WTC11 (cell line): ENCODE measurements at regions not wholly inside any gene's neighbourhood (a gene's known extent, or its start where the extent isn't known, plus 50 kb on each side); places are given as distances from the start of the nearest gene placed in this dataset.

Experiments
- FOXK1 ChIP-seq: sonication (generic); formaldehyde crosslinking; IDR thresholded peaks from 2 replicates; pipeline ENCODE4 v1.8.0; 2022; ENCODE audit warnings: mild to moderate bottlenecking, moderate library complexity, missing genetic modification reagents
- USF2 ChIP-seq: sonication (generic); formaldehyde crosslinking; IDR thresholded peaks from 2 replicates; pipeline ENCODE4 v1.8.1; 2023; ENCODE audit warnings: mild to moderate bottlenecking, missing genetic modification reagents, moderate library complexity
- TF ChIP-seq, protein P1 (sequence below): fragments of 200-600 bp; IDR thresholded peaks from 2 replicates; pipeline ENCODE4 v1.8.0; 2022; ENCODE audit warnings: antibody characterized with exemption

- TF ChIP-seq, protein P1, sequence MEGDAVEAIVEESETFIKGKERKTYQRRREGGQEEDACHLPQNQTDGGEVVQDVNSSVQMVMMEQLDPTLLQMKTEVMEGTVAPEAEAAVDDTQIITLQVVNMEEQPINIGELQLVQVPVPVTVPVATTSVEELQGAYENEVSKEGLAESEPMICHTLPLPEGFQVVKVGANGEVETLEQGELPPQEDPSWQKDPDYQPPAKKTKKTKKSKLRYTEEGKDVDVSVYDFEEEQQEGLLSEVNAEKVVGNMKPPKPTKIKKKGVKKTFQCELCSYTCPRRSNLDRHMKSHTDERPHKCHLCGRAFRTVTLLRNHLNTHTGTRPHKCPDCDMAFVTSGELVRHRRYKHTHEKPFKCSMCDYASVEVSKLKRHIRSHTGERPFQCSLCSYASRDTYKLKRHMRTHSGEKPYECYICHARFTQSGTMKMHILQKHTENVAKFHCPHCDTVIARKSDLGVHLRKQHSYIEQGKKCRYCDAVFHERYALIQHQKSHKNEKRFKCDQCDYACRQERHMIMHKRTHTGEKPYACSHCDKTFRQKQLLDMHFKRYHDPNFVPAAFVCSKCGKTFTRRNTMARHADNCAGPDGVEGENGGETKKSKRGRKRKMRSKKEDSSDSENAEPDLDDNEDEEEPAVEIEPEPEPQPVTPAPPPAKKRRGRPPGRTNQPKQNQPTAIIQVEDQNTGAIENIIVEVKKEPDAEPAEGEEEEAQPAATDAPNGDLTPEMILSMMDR = no peak
- TF ChIP-seq USF2 (CRISPR knock-in tag) (no peak), FOXK1 (no peak)
These were observed 52.9 kb upstream of the DIO3 start for GRCh38 chr14:101508196-101508947.
